ENCODE measurements at regions not wholly inside any gene's neighbourhood (a gene's known extent, or its start where the extent isn't known, plus 50 kb on each side); places are given as distances from the start of the nearest gene placed in this dataset.

DNA sequence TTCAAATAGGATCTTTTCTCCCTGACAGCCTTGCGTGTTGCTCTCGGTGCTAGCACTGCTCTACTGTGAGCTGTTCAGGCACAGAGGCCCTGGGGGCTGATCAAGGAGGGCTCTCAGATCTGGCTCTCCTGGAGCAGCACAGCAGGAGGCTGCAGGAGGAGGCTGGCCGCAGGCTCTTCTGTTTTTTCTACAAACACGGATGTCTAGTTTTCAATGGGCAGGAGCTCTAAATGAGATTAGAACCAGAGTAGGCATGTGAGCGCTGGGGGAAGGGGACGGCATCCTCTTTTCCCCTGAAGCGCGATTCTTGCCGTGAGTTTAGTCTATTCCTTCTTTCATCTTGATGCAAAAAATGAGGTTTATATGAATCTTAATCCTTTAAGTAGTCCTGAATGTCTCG lies 61.7 kb upstream of the IRX4 start:
- DNase-seq = no peak

DNA sequence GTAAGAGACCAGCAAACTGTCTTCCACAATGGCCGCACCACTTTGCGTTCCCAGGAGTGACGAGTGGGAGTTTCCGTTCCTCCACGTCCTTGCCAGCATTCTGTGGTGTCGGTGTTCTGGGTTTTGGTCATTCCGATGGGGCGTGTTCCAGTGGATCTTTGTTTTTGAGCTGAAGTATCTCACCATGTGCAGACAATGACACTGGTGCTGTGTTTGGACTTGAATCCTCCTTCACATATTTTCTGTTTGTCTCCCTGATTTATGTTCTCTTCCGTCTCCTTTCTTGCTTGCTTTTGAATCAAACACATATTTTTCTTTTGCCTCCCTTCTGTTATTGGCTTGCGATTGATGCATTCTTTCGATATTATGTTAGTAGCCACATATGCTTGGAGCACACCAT lies 60.8 kb upstream of the IRX4 start:
- no peak for DNase-seq

GRCh38 chr5:1942630-1943029 lies 59.9 kb upstream of the IRX4 start:
- DNase-seq = no peak

DNA sequence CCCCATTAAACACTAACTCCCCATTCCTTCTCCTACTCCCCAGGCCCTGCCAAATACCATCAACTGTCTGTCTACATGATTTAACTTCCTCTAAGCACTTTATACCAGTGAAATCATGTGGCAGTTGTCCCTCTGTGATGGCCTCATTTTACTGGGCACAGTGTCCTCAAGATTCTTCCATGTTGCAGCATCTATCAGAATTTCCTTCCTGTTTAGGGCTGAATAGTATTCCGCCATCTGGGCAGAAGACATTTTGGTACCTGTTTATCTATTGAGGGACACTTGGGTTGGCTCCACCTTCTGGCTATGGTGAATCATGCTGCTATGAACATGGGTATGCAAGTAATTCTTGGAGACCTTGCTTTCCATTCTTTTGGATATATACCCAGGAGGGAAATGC lies 59.4 kb upstream of the IRX4 start:
- no peak for DNase-seq

GRCh38 chr5:1939256-1939655 lies 56.5 kb upstream of the IRX4 start:
- DNase-seq = no peak

- no peak for DNase-seq
Observed at GRCh38 chr5:1938310-1939000, 55.7 kb upstream of the IRX4 start.

DNA sequence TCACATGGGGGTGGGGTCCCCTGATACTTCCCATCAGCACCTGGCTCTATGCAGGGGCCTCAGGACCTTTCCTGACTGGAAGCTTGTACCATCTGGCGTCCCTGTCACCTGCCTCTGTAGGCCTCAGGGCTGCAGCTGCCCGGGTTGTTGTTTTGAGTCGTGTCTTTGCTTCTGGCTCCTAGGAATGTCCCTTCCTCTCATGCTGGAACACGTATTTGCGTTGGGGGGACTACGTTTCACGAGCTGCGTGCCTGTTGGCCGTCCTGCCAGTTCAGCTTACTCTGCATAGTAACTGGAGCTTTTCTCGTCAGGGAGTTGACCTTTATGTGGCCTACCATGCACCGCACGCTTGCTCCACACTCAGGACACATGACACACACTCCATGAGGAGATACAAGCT lies 54.9 kb upstream of the IRX4 start:
- no peak for DNase-seq

DNA sequence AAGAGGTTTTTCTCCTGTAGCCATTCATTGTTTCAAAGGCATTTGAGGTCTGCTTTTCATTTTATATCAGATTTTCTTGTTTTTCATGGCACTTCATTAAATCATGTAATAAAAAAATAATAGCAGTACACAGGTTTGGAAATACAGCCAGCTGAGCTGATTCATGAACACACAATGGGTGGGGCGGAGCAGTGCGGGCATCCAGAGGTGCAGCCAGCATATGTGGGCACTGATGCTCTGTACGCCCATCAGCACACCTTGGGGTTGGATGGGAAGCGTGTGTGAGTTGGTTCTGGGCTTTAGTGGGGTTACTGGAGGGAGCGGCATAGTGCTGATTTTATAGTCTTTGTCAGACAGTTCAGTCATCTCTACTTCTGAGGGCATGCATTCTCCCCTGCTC lies 54.2 kb upstream of the IRX4 start:
- DNase-seq = no peak

DNA sequence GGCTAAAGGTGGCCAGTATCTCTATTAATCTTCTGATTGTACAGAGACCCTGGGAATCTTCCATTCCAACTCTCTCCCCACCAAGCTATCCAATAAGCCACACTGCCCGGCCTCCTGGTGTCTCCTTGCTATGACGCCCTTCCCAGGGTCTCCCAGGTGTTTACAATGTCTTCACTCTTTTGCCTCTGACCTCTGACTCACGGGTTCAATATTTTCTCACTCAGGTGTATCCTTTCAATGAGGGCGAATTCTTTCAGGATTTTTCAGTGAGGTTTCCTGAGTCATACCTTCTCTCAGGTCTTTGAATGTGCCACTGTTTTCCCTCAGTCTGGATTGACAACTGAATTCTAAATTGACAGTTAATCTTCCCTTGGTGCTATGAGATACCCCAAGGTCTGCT lies 53.7 kb upstream of the IRX4 start:
- no peak for DNase-seq

DNA sequence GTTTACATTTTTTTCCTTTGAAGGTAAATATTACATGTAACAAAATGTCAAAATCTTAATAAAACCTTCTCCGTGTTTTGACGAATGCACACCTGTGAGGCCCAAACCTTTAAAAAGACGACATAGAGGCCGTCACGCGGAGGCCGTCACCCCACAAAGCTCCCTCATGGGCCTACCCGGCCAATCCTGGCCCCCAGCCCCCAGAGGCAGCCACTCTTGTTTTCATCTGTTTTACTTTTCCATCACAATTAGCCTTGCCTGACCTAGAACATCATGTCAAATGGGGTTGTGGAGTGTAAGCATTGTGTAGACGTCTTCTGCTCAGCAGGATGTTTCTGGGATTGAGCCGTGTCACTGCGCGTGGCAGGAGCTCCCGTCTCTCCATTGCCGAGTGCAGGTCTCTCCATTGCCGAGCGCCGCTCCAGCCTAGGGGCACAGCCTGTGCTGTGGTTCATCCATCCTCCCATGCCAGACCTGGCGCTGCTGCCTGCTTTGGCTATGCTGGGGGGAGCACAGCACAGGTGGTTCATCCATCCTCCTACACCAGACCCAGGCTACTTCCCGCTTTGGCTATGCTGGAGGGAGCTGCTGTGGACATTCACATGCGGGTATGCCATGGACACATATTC lies 52.2 kb upstream of the IRX4 start:
- DNase-seq = no peak

- DNase-seq = no peak
Observed at GRCh38 chr5:1934056-1934394, 51.3 kb upstream of the IRX4 start.

GRCh38 chr5:1933364-1934055 lies 50.8 kb upstream of the IRX4 start:
- DNase-seq = no peak
